Uterus (tissue), 2 donors: ENCODE measurements at regions not wholly inside any gene's neighbourhood (a gene's known extent, or its start where the extent isn't known, plus 50 kb on each side); places are given as distances from the start of the nearest gene placed in this dataset.

Source experiments
- CTCF ChIP-seq, 4 experiments: fragments of 200-600 bp in 2 of 4; fragments of 450-650 bp in 2 of 4; sonication (generic) in 2 of 4; IDR thresholded peaks; one replicate each; pipeline ENCODE4 v1.5.1; 2016 to 2019; ENCODE audit warnings: antibody characterized with exemption in 4 of 4, mild to moderate bottlenecking in 2 of 4, moderate library complexity in 1 of 4
- POLR2A ChIP-seq, 2 donors: fragments of 450-650 bp; IDR thresholded peaks; one replicate each; pipeline ENCODE4 v1.6.1; 2016; ENCODE audit warnings: antibody characterized with exemption in 2 of 2, mild to moderate bottlenecking in 1 of 2, moderate library complexity in 1 of 2

GRCh38 chr5:60163762-60164161 lies 270.2 kb upstream of the PDE4D start:
- TF ChIP-seq CTCF (IDR thresholded peaks at IDR 0.05) = no peak
- TF ChIP-seq POLR2A (IDR thresholded peaks at IDR 0.05) = no peak
